PFSK-1 (cell line): ENCODE measurements at regions not wholly inside any gene's neighbourhood (a gene's known extent, or its start where the extent isn't known, plus 50 kb on each side); places are given as distances from the start of the nearest gene placed in this dataset.

Source experiments
- POLR2AphosphoS5 ChIP-seq: IDR thresholded peaks from 2 replicates; pipeline ENCODE4 v1.6.1; 2012; ENCODE audit warnings: low read depth, mild to moderate bottlenecking, control low read depth, low read length, moderate library complexity
- REST ChIP-seq, 2 experiments: IDR thresholded peaks; 2 replicates each; pipeline versions ENCODE4 v1.6.1 to v1.8.0; 2011 to 2012; ENCODE audit warnings: low read depth in 2 of 2, low read length in 2 of 2, control low read depth in 1 of 2, inconsistent platforms in 1 of 2, mild to moderate bottlenecking in 1 of 2, moderate library complexity in 1 of 2; ENCODE audit not compliant: insufficient read depth in 1 of 2
- SIN3A ChIP-seq: IDR thresholded peaks from 2 replicates; pipeline ENCODE4 v1.6.1; 2012; ENCODE audit warnings: mild to moderate bottlenecking, low read length, moderate library complexity, borderline replicate concordance; ENCODE audit not compliant: insufficient read depth
- TAF1 ChIP-seq: IDR thresholded peaks from 2 replicates; pipeline ENCODE4 v1.6.1; 2012; ENCODE audit warnings: low read length, control low read depth, borderline replicate concordance; ENCODE audit not compliant: insufficient read depth

- no peak for TF ChIP-seq REST (IDR thresholded peaks at IDR 0.05; ENCODE audit: insufficient read depth in 1 of 2, low read depth in 2 of 2, low read length in 2 of 2)
- no peak for TF ChIP-seq POLR2AphosphoS5
- no peak for TF ChIP-seq TAF1
- TF ChIP-seq SIN3A, result no peak
Measured at GRCh38 chr6:105890521-105891244, 195.5 kb upstream of the PRDM1 start.
